ENCODE measurements at regions not wholly inside any gene's neighbourhood (a gene's known extent, or its start where the extent isn't known, plus 50 kb on each side); places are given as distances from the start of the nearest gene placed in this dataset.

- TF ChIP-seq POLR2A (IDR thresholded peaks at IDR 0.05) = no peak
- no peak for TF ChIP-seq CTCF (IDR thresholded peaks at IDR 0.05)
These were observed 909.7 kb upstream of the TENM4 start for GRCh38 chr11:80350541-80350940.

All from adrenal gland (tissue), 5 donors.